ENCODE measurements at regions not wholly inside any gene's neighbourhood (a gene's known extent, or its start where the extent isn't known, plus 50 kb on each side); places are given as distances from the start of the nearest gene placed in this dataset.
"Not testable (repeated sequence)": the region's sequence is repeated elsewhere in the genome, so short reads cannot be mapped to it uniquely, and the experiment has no call there.

- no peak for DNase-seq (ENCODE audit: low read depth)
These were observed 2683.8 kb downstream of the PCDH9 start for GRCh38 chr13:64546371-64546770.

GRCh38 chr13:64540976-64541375, 2689.2 kb downstream of the PCDH9 start:
- no peak for DNase-seq (ENCODE audit: low read depth)

GRCh38 chr13:64540468-64540867, 2689.7 kb downstream of the PCDH9 start:
- no peak for DNase-seq (ENCODE audit: low read depth)

GRCh38 chr13:64538711-64539110, 2691.4 kb downstream of the PCDH9 start:
- no peak for DNase-seq (ENCODE audit: low read depth)

GRCh38 chr13:64534302-64534701, 2695.8 kb downstream of the PCDH9 start:
- DNase-seq (ENCODE audit: low read depth): no peak

GRCh38 chr13:64531400-64531799, 2698.7 kb downstream of the PCDH9 start:
- no peak for DNase-seq (ENCODE audit: low read depth)

GRCh38 chr13:64529874-64530485, 2700.2 kb downstream of the PCDH9 start:
- no peak for DNase-seq (ENCODE audit: low read depth)

- DNase-seq (ENCODE audit: low read depth): no peak
These were observed 2701.3 kb downstream of the PCDH9 start for GRCh38 chr13:64528838-64529237.

GRCh38 chr13:64527561-64527960, 2702.6 kb downstream of the PCDH9 start:
- DNase-seq (ENCODE audit: low read depth): no peak

GRCh38 chr13:64525687-64526086, 2704.4 kb downstream of the PCDH9 start:
- DNase-seq (ENCODE audit: low read depth): no peak

- DNase-seq (ENCODE audit: low read depth): no peak
These were observed 2719.4 kb downstream of the PCDH9 start for GRCh38 chr13:64510747-64511146.

GRCh38 chr13:64506246-64506645, 2723.9 kb downstream of the PCDH9 start:
- DNase-seq (ENCODE audit: low read depth): no peak

GRCh38 chr13:64505336-64505910, 2724.7 kb downstream of the PCDH9 start:
- no peak for DNase-seq (ENCODE audit: low read depth)

GRCh38 chr13:64488731-64489130, 2741.4 kb downstream of the PCDH9 start:
- no peak for DNase-seq (ENCODE audit: low read depth)

- DNase-seq (ENCODE audit: low read depth): no peak
These were observed 2747.8 kb downstream of the PCDH9 start for GRCh38 chr13:64482373-64482772.

- no peak for DNase-seq (ENCODE audit: low read depth)
These were observed 2749.5 kb downstream of the PCDH9 start for GRCh38 chr13:64480672-64481071.

- DNase-seq (ENCODE audit: low read depth): no peak
These were observed 2749.9 kb downstream of the PCDH9 start for GRCh38 chr13:64480211-64480610.

- no peak for DNase-seq (ENCODE audit: low read depth)
These were observed 2753.0 kb downstream of the PCDH9 start for GRCh38 chr13:64477146-64477545.

GRCh38 chr13:64476041-64476568, 2754.0 kb downstream of the PCDH9 start:
- not testable (repeated sequence) for DNase-seq (ENCODE audit: low read depth)

GRCh38 chr13:64471916-64472315, 2758.2 kb downstream of the PCDH9 start:
- no peak for DNase-seq (ENCODE audit: low read depth)

- DNase-seq (ENCODE audit: low read depth): no peak
These were observed 2759.4 kb downstream of the PCDH9 start for GRCh38 chr13:64470751-64471150.

GRCh38 chr13:64459778-64460177, 2770.4 kb downstream of the PCDH9 start:
- no peak for DNase-seq (ENCODE audit: low read depth)

- DNase-seq (ENCODE audit: low read depth): no peak
These were observed 2772.2 kb downstream of the PCDH9 start for GRCh38 chr13:64457976-64458375.

GRCh38 chr13:64455124-64455523, 2775.0 kb downstream of the PCDH9 start:
- DNase-seq (ENCODE audit: low read depth): no peak

Data from Daoy (cell line).